HG02610 (cell line): ENCODE measurements at regions not wholly inside any gene's neighbourhood (a gene's known extent, or its start where the extent isn't known, plus 50 kb on each side); places are given as distances from the start of the nearest gene placed in this dataset.
A peak's percentile ranks its signal among the peaks of the same experiment; 100 is the strongest.

ENCODE experiments used
- ATAC-seq: cut with Tn5 transposase; IDR thresholded peaks from one replicate; pipeline ENCODE4 v1.9.1; 2021; ENCODE audit warnings: mild to moderate bottlenecking, moderate library complexity; ENCODE audit not compliant: unreplicated experiment

DNA sequence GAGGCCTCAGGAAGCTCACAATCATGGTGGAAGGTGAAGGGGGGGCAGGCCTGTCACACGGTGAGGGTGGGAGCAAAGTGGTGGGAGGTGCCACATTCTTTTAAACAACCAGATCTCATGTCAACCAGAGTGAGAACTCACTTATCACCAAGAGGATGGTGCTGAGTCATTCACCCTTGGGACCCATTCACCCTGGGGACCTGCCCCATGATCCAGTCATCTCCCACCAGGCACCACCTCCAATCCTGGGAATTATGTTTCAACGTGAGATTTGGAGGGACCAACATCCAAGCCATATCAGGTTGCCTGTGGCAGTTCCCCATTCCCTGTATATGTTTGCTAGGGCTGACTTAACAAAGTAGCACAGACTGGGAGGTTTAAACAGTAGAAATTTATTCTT, 318.4 kb upstream of the CLNK start:
- ATAC-seq = no peak

DNA sequence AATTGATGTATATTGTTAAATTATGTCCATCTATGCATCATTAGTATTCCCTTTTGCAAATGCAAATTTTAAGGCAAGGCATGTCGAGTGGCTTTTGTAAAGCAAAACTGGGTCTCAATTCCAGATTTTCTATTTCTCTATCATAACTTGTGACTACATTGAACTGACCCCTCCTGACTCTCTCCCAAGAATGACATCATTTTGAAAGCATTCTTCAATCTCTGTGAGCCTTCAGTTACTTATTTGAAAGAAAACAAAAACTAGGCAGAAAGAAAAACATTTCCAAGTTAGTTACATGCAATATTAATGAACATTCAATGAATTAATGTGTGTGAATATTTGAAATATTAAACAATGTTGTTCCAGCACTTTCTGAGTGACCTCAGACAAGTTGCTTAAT, 314.3 kb upstream of the CLNK start:
- ATAC-seq = no peak

DNA sequence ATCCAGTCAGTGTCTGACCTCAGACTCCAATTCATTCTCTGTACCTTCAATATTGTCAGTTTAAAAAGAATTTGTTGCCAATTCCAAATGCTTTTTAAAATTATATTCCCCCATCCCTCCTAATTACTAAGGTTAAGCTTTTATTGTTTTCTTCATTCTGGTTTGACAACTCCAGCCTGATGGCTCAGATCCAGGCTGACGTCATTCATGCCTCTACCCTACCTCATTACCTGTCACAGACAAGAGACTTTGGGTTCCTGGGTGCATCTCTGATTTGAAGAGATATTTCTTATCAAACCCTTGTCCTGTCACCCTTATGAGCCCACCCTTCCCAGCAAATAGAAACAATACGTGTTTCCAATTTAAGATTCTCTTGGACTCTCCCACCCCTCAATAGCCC, 300.2 kb upstream of the CLNK start:
- ATAC-seq = no peak

DNA sequence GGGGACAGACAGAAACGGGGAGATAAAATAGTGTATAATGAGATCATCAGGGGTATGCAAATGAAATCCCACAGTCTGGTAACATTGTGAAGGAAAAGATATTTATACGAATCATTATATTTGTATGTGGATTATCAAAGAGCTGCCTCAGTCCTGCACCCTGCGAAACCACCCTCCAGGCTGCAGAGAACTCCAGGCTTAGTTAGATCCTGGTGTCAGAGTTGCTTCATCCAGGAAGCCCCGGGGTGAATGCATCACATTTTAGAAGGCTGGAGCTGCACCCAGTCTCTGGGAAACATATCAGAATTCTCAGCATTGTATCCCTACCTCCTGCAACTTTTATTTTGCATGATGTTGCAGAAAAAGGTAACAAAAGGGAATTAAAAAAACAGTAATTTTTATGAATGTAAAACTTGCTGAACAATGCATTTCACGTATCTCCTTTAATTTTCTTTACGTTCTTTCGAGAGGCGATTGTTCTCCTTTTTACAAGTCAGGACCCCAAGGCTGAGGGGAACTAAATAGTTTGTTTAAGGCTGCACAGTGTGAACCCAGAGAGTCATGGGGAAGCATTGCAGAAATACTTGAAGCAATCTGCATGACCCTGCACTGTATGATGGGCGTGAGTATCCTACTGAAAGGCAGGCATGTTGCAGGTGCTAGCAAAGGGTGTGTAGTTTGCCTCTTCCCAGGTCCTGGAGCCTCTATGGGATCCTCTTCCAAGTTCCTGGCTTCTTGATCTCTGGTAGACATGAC, 299.5 kb upstream of the CLNK start:
- no peak for ATAC-seq

DNA sequence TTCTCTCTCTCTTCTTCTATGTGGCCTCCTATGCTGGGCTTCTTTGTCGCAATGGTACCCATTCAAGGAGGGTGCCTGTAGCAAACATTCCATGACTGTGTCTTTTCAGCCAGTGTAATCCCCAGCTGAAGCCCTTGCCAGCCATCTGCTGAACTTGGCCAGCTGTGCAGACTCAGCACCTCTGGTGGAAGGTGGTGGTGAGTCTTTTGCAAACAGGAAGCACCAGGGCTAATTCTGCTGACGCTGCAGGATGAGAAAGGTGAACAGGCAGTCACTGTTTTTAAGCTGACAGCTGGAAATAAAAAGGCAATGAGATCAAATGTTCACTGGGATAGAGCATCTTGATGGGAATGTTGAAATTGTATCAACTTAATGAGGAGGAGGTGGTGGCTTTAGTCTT, 298.7 kb upstream of the CLNK start:
- no peak for ATAC-seq

DNA sequence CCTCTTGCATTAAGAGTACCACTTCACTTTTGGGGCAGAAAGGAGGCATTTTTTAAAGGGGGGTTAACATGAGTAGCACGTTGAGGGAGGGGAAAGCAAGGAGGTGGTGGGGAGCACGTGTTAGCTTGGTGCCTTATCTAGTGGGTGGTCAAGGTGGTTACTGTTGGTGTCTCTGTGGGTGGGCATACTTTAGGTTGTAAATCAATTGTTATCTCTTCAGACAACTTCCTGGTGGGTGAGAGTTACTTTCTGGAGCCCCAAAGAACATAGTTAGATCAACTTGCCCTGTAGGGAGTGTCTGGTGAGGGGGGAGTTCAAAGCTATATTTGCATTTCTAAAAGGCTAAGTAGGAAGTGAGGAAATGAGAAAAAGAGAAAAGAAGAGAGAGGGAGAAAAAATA, 297.7 kb upstream of the CLNK start:
- ATAC-seq = no peak

DNA sequence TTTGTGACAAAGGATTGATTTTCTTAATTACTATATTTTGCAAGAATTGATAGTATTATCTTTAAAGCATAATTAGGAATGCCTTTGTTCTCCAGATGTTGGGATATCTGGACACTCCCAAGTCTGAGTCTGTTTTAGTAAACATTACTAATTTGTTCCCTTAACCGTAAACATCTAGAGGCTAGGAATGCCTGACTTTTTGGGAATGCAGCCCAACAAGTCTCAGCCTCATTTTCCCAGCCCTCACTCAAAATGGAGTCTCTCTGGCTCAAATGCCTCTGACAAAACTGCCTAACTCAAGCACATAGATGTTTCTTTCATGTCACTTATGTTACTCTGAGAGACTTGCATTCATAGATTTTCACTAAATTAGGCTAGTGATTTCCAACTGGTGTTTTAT, 297.0 kb upstream of the CLNK start:
- no peak for ATAC-seq

DNA sequence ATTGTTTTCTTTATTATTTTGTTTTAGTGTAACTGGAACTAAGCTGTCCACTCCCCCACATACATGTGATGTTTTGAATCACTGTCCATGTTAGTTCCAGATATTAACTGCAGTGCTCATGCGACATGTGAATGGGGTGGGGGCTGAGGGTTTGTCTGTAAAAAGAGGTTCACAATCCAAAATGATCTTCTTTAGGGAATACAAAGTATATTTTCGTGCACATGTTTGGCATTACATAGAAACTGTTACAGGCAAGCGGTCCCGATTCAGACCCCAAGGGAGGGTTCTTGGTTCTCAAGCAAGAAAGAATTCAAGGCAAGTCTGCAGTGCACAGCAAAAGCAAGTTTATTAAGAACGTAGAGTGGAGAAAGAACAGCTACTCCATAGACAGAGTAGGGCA, 296.5 kb upstream of the CLNK start:
- ATAC-seq = no peak

DNA sequence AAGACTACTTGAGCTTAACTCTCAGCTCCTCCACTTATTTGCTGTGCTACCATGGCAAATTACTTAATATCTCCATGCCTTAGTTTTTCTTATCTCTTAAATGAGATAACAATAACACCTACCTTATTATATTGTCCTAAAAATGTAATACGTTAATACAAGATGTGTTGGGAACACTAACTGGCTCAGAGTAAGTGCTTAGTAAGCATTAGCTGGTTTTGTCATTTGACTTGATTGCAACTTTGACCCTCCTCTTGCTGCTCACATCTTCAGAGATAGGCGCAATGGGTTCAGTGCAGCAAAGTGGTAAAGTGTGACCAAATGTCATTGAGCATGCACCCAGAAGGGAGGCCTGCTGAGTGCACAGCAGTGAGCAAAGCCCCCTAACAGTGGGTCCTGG, 294.5 kb upstream of the CLNK start:
- no peak for ATAC-seq

DNA sequence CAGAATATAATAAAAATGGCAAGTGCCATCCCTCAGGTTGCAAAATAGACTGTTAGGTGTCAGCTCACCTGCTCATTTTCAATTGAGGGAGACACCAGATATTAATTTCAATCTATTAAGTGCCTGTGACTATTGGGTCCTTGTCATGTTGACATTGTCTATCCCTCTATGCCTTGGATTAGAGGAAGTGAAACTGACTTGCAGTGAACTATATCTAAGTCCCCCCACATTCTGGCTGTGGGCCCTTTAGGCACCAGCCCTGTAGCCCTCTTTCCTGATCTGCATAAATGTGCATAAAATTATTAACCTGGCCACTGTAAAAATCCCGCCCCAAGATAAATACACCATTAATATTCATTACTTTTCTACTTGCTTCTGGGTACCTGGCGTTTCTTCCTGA, 293.0 kb upstream of the CLNK start:
- ATAC-seq = peak; percentile 67

DNA sequence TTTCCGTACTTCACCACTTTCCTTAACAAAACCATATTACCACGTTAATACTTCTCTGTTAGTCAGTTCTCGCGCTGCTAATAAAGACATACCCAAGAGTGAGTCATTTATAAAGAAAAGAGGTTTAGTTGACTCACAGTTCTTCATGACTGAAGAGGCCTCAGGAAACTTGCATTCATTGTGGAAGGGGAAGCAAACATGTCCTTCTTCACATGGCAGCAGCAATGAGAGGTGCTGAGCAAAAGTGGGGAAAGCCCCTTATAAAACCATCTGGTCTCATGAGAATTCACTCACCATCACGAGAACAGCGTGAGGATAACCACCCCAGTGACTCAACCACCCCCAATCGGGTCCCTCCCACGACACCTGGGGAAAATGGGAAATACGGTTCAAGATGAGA, 289.8 kb upstream of the CLNK start:
- no peak for ATAC-seq

DNA sequence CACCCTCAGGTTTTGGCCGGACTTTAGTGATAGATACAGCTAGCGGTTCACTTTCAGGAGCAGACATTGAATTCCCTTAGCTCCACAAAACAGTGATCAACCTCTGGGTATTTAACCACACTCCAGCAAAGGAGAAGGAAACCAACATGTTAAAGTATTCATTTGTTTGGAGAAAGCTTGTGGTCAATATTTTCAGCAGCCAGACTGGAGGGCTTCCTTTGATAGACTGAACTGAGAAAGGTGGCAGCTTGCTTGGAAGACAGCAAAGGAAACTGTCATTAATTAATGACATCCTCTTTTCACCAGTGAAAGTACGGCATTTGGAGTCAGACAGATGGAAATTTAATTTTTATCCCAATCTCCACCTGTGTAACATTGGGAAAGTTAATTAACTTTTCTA, 289.1 kb upstream of the CLNK start:
- no peak for ATAC-seq

DNA sequence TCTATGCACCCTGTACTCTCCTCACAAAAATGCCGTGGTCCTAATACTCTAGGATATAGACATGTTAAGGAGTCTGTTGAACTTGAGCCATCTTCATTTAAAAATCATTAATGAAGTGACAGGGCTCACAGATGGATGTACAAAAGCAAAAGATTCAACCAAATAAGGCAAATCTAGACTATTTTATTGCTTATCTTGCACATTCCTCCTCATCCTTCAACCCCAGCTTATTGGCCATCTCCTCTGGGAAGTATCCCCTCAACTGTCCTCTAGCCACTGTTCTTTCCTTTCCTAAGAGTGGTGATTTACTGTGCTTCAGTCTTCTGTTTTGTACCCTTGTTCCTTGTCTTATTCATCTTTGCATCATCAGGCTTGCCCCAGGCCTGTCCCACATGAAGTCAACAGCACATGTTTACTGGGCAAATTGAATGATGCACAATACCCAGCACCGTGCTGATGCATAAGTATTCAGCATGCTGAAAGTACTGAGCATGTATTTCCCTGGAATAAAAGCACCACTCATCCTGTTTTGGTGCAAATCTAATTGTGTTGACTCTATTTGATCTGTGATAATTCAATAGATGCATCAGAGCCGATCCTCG, 287.3 kb upstream of the CLNK start:
- no peak for ATAC-seq

DNA sequence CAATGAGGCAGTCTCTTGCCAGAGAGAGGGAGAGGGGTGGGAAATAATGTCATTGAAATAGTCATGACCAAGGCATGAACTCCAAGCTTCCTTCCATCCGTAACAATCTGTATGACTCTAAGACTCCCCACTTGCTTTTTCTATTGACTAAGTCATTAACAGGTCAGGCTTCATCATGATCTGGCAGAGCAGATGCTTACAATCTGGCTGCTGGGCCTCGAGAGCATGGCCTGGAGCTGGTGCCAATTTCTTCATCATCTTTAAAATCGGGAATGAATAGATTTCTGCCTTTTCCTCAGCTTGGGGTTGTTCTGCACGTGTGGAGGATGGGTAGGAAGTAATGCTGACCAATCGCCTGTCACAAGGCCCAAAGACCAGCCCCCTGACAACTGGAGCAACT, 280.6 kb upstream of the CLNK start:
- ATAC-seq = no peak

DNA sequence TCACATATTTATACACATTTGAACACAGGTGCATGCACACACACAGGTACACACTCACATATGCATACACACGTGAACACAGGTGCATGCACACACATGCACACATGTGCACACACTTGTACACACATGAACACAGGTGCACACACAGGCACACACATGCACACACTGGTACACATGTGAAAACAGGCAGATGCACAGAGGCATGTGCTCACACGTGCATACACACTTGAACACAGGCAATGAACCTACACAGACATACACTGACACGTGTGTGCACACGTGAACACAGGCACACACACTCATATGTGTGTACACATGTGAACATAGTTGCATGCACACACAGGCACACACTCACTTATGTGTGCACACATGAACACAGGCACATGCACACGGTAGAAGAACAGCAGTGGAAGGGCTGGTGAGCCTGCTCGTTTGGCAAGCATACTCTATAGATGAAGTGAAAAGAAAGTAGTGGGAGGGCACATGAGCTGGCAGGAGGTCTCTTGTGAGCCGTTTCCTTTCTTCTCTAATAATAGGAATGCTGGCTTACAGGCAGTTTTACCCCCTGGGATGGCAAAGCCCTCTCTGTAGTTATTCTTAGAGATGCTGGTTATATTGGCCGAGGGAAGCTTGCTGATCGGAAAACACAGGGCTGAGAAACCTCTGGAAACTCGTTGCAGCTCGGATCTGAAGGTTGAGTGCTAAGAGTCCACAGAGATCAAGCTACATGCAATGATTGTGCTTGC, 279.6 kb upstream of the CLNK start:
- ATAC-seq = no peak

DNA sequence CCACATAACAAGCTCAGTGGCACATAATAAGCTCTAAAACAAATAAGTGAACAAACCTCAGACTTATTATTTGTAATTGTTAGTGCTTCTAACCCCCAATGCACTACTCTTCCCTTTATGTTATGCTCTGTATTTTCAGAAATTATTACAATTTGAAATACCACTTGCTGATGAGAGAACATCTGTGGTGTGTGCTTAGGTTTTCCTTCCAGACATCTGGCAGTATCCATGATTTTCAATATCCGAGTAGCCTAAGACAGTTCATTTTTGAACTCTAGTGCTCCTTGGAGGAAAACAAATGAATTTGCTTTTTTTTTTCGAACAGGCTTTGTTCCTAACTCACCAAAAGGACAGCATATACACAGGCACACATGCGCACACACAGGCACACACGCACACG, 278.7 kb upstream of the CLNK start:
- no peak for ATAC-seq

DNA sequence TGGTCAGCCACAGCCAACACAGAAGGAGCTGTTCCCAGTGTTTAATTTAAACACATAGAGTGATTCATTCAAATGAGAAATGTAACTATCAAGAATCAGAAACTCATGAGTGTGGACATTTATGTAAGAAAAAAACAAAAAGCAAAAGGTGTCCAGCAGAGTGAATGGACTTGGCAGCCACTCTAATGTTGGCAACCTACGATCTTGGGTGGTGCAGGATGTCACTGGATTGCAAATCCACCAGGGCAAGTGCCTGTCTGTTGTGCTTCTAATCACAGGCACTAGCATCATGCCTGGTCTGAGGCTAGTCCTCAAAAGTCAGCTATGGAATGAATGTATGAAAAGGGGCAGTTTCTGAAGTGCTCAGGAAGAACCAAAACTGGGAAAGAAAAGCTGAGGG, 277.7 kb upstream of the CLNK start:
- ATAC-seq = no peak

DNA sequence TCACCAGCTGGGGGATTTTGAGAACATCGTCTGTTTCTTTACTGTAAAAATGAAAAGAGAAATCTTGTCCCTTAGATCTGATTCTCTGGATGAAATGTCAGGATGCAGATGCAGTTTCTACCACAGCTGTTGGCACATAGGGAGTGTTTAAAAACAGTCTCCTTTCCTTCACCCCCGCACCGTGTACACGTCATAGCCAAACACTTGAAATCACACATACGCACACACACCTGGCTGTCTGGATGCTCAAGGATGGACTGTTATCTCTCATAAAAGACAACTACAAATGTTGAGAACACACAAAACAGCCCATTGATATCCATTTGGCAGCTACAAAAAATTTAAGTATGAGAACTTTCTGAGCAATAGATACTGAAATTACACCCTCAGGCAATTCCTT, 275.8 kb upstream of the CLNK start:
- no peak for ATAC-seq

DNA sequence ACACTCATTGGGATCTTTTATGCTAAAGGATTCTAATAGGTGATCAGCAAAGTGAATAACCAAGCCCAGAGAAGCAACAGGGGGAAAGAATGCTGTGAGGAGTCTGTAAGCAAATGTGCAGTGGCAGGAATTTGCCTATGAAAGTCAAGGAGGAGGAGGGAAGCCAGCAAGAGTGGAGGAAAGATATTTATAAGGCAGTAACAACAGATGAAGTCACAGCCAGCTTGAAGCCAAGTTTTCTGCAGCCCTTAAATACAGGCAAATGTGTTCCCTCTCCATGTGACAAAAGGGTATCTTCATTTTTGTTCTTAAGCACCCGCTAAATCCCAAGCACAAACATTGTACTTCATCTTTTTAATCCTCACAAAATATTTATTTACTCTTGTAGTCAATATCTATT, 275.0 kb upstream of the CLNK start:
- ATAC-seq = no peak

DNA sequence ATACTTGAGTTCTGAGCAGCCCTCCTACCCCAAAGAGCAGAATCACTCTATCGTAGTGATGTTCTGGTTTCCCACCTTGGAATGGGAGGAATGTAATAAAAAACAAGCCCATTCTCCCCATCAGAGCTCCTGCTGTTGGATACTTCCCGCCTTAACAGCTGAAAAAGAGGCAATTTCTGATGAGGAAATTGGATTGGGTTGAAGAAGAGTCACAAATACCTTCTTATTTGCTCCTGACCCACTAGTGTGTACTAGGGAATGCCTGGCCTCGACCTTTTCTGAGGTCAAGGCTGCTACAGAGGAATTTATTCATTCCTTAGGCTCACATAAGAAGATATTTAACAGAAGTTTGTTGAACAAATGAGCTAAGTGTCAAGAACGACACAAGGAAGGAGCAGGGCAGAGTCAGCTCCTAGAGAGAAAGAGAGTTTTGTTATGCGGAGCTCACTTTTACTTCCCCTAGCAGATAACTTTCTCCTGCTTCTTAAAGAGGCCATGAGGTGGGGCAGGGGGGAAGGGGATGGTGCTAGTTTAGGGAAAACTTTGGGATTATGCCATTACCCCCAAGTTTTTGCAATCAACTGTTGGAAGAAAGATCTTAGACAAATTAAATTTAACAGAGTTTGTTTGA, 273.8 kb upstream of the CLNK start:
- ATAC-seq = no peak

DNA sequence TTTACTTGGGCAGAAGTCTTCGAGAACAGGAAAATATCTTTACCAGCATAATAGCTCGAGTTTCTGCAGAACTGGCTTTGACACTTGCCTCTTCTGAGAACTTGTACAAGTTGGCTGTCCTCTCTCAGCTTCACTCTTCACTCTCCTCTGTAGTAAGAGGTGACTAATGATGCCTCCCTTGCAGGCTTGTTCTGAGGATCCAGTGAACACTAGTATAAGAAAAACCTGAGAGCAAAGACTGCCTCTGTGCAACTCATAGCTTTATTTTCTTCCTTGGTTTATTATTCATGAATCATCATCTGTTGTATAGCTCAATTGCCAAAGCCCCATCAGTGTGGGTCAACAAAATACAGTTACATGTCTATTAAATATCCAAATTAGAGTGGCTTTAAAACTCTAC, 266.7 kb upstream of the CLNK start:
- ATAC-seq = no peak
